Endometrium (tissue), 2 donors: ENCODE measurements at regions not wholly inside any gene's neighbourhood (a gene's known extent, or its start where the extent isn't known, plus 50 kb on each side); places are given as distances from the start of the nearest gene placed in this dataset.

Experiments used
- FAIRE-seq: peaks from 2 replicates; lab custom pipeline; 2012; peaks lifted over from hg19 to GRCh38; lab: Jason Lieb, UNC
- donor health status: control.
- donor health status: control.

- no peak for FAIRE-seq
These were observed 100.7 kb upstream of the CTTNBP2 start for GRCh38 chr7:117973975-117974374.

- no peak for FAIRE-seq
These were observed 101.7 kb upstream of the CTTNBP2 start for GRCh38 chr7:117974891-117975290.

GRCh38 chr7:117975476-117975875 is 102.2 kb upstream of the CTTNBP2 start:
- no peak for FAIRE-seq

GRCh38 chr7:117979954-117980497 is 106.8 kb upstream of the CTTNBP2 start:
- no peak for FAIRE-seq

DNA sequence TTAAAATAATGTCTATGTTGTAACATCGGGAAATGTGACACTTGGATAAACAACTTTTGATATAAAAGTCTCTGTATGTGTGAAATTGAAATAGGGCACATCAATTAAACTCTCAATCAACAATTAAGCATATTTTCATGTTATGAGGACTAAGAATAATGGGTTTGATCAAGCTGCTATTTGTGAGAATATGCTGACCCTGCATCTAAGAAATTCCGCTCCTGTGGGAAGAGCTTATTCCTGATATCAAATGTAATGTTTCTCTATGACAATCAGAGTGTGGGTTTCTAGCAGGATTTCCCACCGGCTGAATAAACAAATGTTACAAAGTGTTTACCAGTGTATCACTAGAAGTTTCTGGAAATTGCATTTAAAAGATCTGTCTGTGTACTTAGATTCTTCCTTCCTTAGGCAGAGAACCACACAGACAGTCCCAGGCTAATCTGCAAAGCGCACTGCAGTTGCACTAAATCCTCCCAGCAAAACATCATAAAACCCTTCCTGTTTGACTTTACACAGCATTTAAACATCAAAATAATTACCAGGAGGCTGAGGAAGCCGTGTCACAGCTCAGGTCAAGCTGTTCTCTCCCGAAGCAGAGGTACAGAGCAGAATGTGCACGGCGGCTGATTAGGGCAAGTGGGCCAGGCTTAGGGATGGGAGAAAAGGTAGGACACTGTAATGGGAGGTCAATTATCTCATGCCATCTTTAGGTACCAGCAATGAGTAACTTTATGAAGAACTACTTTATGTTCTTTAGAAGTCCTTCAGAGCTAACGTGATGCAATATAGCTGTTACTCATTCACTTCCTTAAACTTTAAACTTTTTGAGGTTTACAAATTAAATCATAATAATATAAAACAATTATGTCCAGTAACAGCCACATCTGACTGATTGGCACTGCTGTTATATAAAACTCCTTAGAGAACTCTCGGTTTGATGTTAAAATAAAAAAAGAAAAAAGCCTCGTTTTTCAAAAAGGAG is 109.1 kb upstream of the CTTNBP2 start:
- peak; percentile 93 for FAIRE-seq

DNA sequence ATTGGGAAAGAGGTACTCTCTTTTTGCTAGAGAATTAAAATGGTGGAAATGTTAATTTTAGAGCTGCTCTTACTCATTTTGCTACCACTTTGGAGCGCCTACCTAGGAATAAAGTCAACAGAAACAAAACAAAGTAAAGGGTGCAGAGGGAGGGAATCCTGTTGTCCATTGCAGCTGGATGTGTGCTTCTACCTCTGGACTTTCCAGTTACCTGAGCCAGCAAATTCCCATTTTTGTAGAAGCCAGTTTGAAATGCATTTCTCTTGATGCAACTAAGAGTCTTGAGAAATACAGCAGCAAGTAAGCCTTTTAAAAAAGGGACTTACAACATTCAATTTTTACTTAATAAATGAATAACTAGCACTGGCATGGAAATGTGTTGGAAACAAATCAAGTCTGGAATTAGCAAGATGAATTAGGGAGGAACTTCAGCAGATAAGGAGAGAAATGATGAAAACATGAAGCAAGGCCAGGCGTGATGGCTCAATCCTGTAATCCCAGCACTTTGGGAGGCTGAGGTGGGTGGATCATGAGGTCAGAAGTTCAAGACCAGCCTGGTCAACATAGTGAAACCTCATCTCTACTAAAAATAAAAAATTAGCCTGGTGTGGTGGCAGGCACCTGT is 113.5 kb upstream of the CTTNBP2 start:
- FAIRE-seq, result no peak

GRCh38 chr7:117990834-117991233 is 117.6 kb upstream of the CTTNBP2 start:
- no peak for FAIRE-seq

DNA sequence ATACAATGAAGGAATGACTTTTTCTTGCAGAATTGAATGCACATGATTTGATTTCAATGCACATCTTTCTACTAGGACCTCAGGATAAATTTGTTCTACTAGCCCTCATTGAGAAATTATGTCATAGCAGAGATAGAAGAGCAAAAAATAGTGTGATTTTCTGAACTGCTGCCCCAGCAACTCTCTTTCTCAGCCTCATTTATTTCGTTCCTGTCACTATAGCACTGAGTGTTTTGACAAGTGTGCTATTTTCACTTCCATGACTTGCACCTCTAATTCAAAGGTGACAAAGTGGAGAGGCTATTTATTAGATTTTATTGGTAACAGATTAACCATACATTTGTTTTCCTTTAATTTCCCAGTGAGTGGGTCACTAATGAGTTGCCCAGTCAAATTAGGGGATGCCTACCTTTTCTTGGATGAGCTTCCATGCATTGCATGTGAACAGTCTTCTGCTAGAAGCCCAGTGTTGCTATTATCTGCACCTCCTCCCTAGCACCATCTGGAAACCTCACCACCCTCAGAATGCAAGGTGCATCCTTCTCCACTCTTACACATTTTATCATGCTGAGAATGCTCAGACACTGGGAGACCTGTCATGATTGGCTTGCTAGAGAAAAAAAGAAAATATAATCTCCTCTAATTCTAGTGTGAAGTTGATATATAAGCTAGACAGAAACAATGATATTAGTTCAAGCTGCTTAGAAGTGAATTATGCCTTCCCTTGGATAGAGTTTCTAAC is 119.6 kb upstream of the CTTNBP2 start:
- FAIRE-seq, result no peak

- FAIRE-seq, result no peak
These were observed 120.2 kb upstream of the CTTNBP2 start for GRCh38 chr7:117993377-117994003.

DNA sequence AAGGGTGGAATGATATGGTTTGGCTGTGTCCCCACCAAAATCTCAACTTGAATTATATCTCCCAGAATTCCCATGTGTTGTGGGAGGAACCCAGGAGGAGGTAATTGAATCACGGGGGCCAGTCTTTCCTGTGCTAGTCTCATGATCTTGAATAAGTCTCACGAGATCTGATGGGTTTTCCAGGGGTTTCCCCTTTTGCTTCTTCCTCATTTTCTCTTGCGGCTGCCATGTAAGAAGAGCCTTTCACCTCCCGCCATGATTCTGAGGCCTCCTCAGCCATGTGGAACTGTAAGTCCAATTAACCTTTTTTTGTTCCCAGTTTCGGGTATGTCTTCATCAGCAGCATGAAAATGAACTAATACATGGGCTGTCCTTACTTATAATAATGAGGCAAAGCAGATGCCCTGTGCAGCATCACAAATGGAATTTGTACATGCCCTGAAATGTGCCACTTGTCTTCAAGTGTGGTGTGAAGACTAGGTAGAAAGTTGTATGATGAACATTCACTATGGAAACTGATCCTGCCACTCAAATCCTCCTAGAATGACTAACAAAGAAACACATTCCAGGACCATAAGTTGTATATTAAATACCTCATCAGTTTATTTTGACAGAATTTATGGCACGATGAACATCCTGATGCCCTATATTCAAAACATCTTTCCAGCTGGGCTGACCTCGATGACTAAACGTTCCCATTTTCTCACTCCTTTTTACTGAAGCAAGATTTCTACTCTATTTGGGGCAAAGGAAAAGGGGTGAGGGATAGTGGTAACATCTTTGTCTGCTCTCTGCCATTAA is 122.8 kb upstream of the CTTNBP2 start:
- no peak for FAIRE-seq

DNA sequence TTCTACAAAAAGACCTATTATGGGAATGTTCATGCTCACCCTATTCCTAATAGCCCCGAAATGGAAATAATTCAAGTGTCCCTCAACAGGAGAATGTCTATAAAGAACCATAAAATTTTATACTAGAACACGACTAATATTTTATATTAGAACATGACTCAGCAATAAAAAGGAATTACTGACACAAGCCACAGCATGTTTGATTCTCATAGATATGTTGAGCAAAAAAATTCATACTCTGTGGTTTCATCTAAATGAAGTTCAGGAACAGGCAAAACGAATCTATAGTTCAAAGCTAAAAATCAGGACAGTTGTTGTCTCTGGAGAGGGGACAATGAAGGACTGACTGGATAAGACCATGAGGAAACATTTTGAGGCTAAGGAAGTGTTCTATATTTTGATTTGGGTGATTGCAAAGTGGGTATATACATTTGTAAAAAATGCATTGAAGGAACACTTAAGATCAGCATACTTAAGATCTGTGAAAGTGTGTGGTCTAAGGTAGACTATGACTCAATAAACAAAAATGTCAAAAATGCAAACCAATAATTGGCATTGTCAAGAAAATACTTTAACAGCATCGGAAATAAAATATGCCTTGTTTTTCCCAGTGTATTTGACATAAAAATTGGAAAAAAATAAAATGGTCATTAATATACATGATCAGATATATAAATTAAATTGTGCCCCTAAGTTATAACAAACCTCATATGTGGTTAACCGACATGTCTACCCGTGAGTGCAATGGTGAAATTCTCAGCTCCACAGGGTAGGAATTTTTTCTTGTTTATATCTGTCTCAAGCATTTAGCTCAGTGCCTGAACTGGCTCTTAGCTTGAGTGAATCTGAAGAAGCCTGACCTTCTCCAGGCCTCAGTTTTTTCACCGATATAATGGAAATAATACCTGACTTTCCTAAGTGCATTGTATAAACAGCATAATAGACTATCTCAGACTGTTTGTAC is 124.9 kb upstream of the CTTNBP2 start:
- FAIRE-seq, result no peak

- no peak for FAIRE-seq
These were observed 127.4 kb upstream of the CTTNBP2 start for GRCh38 chr7:118000480-118001202.

- no peak for FAIRE-seq
These were observed 130.2 kb upstream of the CTTNBP2 start for GRCh38 chr7:118003476-118003875.

DNA sequence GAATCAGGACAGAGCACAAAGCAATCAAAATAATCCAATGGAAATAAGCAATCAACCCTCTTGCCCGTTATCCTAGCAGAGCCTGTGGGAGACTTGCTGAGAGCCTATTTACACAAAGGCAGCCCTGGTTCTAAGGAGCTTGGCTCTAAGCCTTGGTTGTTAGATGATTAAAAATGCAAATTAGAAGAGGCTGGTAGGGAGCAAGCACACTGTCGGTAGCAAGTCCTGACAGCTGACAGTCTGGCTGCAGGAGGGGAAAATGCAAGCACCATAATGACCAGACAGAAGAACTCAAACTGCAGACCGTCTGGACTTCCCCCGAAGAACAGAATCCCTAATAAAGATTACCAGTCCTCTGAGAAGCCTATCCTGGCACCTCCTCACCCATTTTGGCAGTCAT is 131.8 kb upstream of the CTTNBP2 start:
- FAIRE-seq, result no peak

DNA sequence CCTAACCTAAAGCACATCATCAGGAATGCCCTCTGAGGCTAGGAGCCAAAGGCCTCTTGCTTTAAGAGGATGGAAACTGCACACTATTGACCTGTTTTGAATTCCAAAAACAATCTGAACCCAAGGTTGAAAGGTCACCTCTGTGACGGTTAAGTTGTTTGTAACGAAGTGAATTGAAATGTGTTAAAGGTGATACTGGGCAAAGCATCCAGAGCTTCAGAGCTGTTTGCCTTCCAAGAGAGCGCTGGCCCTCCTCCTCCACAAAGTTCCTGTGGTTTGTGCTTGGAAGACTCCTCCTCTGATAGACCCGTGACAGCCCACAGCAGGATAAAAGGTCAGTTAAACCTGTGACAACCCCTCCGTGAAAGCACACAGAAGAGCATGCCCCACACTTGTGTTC is 133.7 kb upstream of the CTTNBP2 start:
- no peak for FAIRE-seq

DNA sequence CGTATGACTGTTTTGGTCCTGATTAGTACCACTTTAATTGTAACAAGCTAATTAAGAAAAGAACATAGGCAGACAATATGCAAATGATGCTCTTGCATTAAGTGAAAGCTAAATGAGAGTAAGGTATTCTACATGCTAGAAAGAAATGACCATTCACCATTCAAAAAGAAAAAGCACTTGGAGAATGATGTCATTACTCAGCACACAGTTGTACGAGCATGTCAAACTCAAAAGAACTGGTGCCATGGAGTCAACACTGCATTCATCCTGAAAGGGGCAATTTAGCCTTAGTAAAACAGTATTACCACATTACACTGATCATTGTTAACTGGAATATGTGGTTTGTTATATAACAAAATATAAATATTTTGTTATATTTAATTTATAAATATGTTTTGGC is 136.2 kb upstream of the CTTNBP2 start:
- no peak for FAIRE-seq

GRCh38 chr7:118011652-118012051 is 138.4 kb upstream of the CTTNBP2 start:
- no peak for FAIRE-seq

GRCh38 chr7:118013252-118014010 is 140.2 kb upstream of the CTTNBP2 start:
- FAIRE-seq, result no peak
